ENCODE measurements at regions not wholly inside any gene's neighbourhood (a gene's known extent, or its start where the extent isn't known, plus 50 kb on each side); places are given as distances from the start of the nearest gene placed in this dataset.

DNA sequence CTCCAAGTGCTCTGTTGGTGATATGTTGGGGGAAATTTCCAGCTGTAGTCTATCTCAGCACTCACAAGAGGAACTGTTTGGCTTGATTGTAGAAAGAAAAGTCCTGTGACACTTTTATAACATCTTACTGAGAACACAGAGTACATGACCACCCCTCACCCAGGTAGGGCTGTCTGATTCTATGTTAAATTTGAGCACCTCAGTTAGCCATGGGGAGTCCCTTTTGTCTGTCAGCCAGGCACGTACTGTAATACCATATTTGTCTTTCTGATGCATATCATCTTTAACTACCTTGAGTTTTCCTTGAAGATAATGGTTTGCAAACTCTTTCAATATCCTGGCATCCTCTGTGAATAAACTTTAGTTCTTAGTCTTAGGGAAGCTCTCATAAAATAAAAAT, 164.5 kb downstream of the IZUMO3 start:
- TF ChIP-seq SP2 (tag by site-specific recombination; IDR thresholded peaks at IDR 0.05) (no peak), ZNF274 (IDR thresholded peaks at IDR 0.05; ENCODE audit: low read length) (no peak), ZNF274 (tag by site-specific recombination; IDR thresholded peaks at IDR 0.05; ENCODE audit: borderline replicate concordance) (no peak)
- TF ChIP-seq, protein P1, sequence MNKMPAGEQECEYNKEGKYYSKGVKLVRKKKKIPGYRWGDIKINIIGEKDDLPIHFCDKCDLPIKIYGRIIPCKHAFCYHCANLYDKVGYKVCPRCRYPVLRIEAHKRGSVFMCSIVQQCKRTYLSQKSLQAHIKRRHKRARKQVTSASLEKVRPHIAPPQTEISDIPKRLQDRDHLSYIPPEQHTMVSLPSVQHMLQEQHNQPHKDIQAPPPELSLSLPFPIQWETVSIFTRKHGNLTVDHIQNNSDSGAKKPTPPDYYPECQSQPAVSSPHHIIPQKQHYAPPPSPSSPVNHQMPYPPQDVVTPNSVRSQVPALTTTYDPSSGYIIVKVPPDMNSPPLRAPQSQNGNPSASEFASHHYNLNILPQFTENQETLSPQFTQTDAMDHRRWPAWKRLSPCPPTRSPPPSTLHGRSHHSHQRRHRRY (tag by site-specific recombination; IDR thresholded peaks at IDR 0.05): no peak
